Endothelial cell of umbilical vein (primary cell): ENCODE measurements at regions not wholly inside any gene's neighbourhood (a gene's known extent, or its start where the extent isn't known, plus 50 kb on each side); places are given as distances from the start of the nearest gene placed in this dataset.
A peak's percentile ranks its signal among the peaks of the same experiment; 100 is the strongest.

Source experiments
- BruUV-seq: library from RNA; stranded (reverse); fragments of 400-500 nt; replicated peaks from 2 replicates; lab custom pipeline; 2021; lab: Mats Ljungman, UMichigan
- CTCF ChIA-PET: fragments of 300-600, 350-600 bp; sonication (Branson Sonifier 250); formaldehyde crosslinking; loops from one replicate; lab custom pipeline; 2021; ENCODE audit warnings: antibody characterized with exemption, inconsistent platforms; lab: Charles Lee
- POLR2A ChIA-PET: fragments of 300-600, 350-600 bp; sonication (Branson Sonifier 250); formaldehyde crosslinking; loops from one replicate; lab custom pipeline; 2021; ENCODE audit warnings: antibody characterized with exemption, inconsistent platforms; lab: Charles Lee
- DNase-seq: peaks from one replicate; pipeline ENCODE4 v3.0.0-alpha.2; 2011; ENCODE audit warnings: low read depth, low spot score
- FAIRE-seq: peaks from 2 replicates; lab custom pipeline; 2011; peaks lifted over from hg19 to GRCh38; lab: Jason Lieb, UNC
- H2AFZ ChIP-seq: 2 replicates; pipeline ENCODE4 v1.6.0; 2012; ENCODE audit warnings: low read depth, low read length, control low read depth, inconsistent platforms
- H3K27ac ChIP-seq: 2 replicates; pipeline ENCODE4 v1.5.1; 2011; ENCODE audit warnings: low read depth, mild to moderate bottlenecking, control low read depth, low read length, moderate library complexity; ENCODE audit not compliant: insufficient read depth
- H3K27me3 ChIP-seq, 2 experiments: 2 replicates each; pipeline versions ENCODE4 v1.6.0 to v1.6.1; 2011; ENCODE audit warnings: low read length in 2 of 2, mixed read lengths in 1 of 2; ENCODE audit not compliant: control insufficient read depth in 2 of 2, insufficient read depth in 2 of 2
- H3K36me3 ChIP-seq, 2 experiments: 2 replicates in 1 of 2; 3 replicates in 1 of 2; pipeline ENCODE4 v1.5.1; 2011; ENCODE audit warnings: low read length in 2 of 2, mild to moderate bottlenecking in 1 of 2, moderate library complexity in 1 of 2; ENCODE audit not compliant: control insufficient read depth in 2 of 2, insufficient read depth in 2 of 2; ENCODE audit errors: extremely low read depth in 1 of 2
- H3K4me1 ChIP-seq: 3 replicates; pipeline ENCODE4 v1.5.1; 2011; ENCODE audit warnings: mild to moderate bottlenecking, low read length; ENCODE audit not compliant: control insufficient read depth, insufficient read depth; ENCODE audit errors: extremely low read depth
- H3K4me2 ChIP-seq: 2 replicates; pipeline ENCODE4 v1.6.1; 2011; ENCODE audit warnings: low read length, control low read depth, mixed read lengths; ENCODE audit not compliant: insufficient read depth
- H3K4me3 ChIP-seq, 3 experiments: fragments of 200-600 bp in 1 of 3; sonication (generic), shearing (Covaris generic) in 1 of 3; replicated peaks in 1 of 3; 2 replicates each; pipeline ENCODE4 v1.5.1; 2011 to 2016; ENCODE audit warnings: control low read depth in 3 of 3, low read length in 3 of 3, mild to moderate bottlenecking in 2 of 3, inconsistent platforms in 1 of 3, low read depth in 1 of 3, moderate library complexity in 1 of 3; ENCODE audit not compliant: insufficient read depth in 1 of 3
- H3K79me2 ChIP-seq: 2 replicates; pipeline ENCODE4 v1.6.0; 2012; ENCODE audit warnings: low read length, inconsistent platforms; ENCODE audit not compliant: control insufficient read depth, insufficient read depth
- H3K9ac ChIP-seq: replicated peaks from 2 replicates; pipeline ENCODE3; 2011; ENCODE audit warnings: low read length, control low read depth; ENCODE audit not compliant: insufficient read depth; ENCODE audit errors: extremely low read depth
- H3K9me1 ChIP-seq: replicated peaks from 3 replicates; pipeline ENCODE4 v1.6.0; 2011; ENCODE audit warnings: mild to moderate bottlenecking, low read length; ENCODE audit not compliant: control insufficient read depth, insufficient read depth; ENCODE audit errors: extremely low read depth
- H3K9me3 ChIP-seq: replicated peaks from 2 replicates; pipeline ENCODE4 v1.5.1; 2012; ENCODE audit warnings: low read length, inconsistent platforms; ENCODE audit not compliant: control insufficient read depth, insufficient read depth
- H4K20me1 ChIP-seq: replicated peaks from 2 replicates; pipeline ENCODE3; 2011; ENCODE audit warnings: mild to moderate bottlenecking, low read length; ENCODE audit not compliant: control insufficient read depth, insufficient read depth; ENCODE audit errors: extremely low read depth
- CTCF ChIP-seq, 2 donors: IDR thresholded peaks; 1 replicate in 1 of 2; 2 replicates in 1 of 2; pipeline ENCODE4 v1.5.1; 2011; ENCODE audit warnings: low read length in 2 of 2, mild to moderate bottlenecking in 2 of 2, moderate library complexity in 2 of 2, control low read depth in 1 of 2, inconsistent platforms in 1 of 2, low read depth in 1 of 2; ENCODE audit not compliant: insufficient read depth in 1 of 2; ENCODE audit errors: extremely low read depth in 1 of 2
- EZH2 ChIP-seq: IDR thresholded peaks from 2 replicates; pipeline ENCODE4 v1.6.1; 2012; ENCODE audit warnings: borderline replicate concordance, low read depth, mild to moderate bottlenecking, moderate library complexity, low read length, inconsistent platforms; ENCODE audit not compliant: severe bottlenecking
- FOS ChIP-seq: IDR thresholded peaks from 2 replicates; pipeline ENCODE4 v1.6.1; 2011; ENCODE audit warnings: mild to moderate bottlenecking, low read length, moderate library complexity, borderline replicate concordance; ENCODE audit not compliant: insufficient read depth
- GATA2 ChIP-seq: IDR thresholded peaks from 2 replicates; pipeline ENCODE4 v1.7.0; 2011; ENCODE audit warnings: low read depth, mild to moderate bottlenecking, moderate library complexity, mixed read lengths, low read length; ENCODE audit not compliant: insufficient read length, insufficient read depth
- JUN ChIP-seq: IDR thresholded peaks from 2 replicates; pipeline ENCODE4 v1.6.1; 2011; ENCODE audit warnings: borderline replicate concordance, low read depth; ENCODE audit not compliant: insufficient read length, insufficient read depth
- MAX ChIP-seq: IDR thresholded peaks from 2 replicates; pipeline ENCODE4 v1.6.1; 2011; ENCODE audit not compliant: insufficient read depth, insufficient read length
- MYC ChIP-seq: IDR thresholded peaks from one replicate; pipeline ENCODE4 v1.6.1; 2011; ENCODE audit warnings: mild to moderate bottlenecking, low read depth, low read length
- POLR2A ChIP-seq: IDR thresholded peaks from 2 replicates; pipeline ENCODE4 v1.6.1; 2012; ENCODE audit warnings: low read depth, mild to moderate bottlenecking, control low read depth, low read length
- POLR2AphosphoS5 ChIP-seq: IDR thresholded peaks from 2 replicates; pipeline ENCODE4 v1.6.1; 2012; ENCODE audit warnings: low read depth, mild to moderate bottlenecking, control low read depth, low read length, moderate library complexity; ENCODE audit not compliant: insufficient read depth
- dilution Hi-C: fragments of 300-500 bp; cut with MboI; formaldehyde crosslinking; loops from one replicate; pipeline ENCODE4 v1.15.0; 2019; ENCODE audit warnings: low sequenced_read_pairs; ENCODE audit not compliant: extremely low pct_ligation_motif_present
- intact Hi-C: fragments of 100-400 bp; cut with micrococcal nuclease; formaldehyde crosslinking; loops from one replicate; pipeline ENCODE4 v1.10.0; 2022

GRCh38 chr10:44853148-44853734, 57.9 kb upstream of the TMEM72 start:
- peak; percentile 11 to 12 for TF ChIP-seq CTCF (IDR thresholded peaks at IDR 0.05; ENCODE audit: extremely low read depth in 1 of 2, insufficient read depth in 1 of 2, low read depth in 1 of 2, low read length in 2 of 2)
- no peak for TF ChIP-seq MAX
- H3K4me3 ChIP-seq, result no peak overlapping the region
- no peaks in the 10 kb centered on the region for H4K20me1 ChIP-seq
- no peaks in the 10 kb centered on the region for H3K9me1 ChIP-seq
- ChIA-PET CTCF (interaction anchor here (1.5 to 1.6 kb wide), 2 partner anchors 11 to 1163 kb away, joined by 3 to 4 read pairs; no protein-coding TSS in a partner anchor), POLR2A (no interaction called here)
- no peaks in the 10 kb centered on the region for H3K36me3 ChIP-seq
- H3K79me2 ChIP-seq, result no peaks in the 10 kb centered on the region
- H3K9ac ChIP-seq, result no peak overlapping the region
- BruUV-seq, result no TSS peak
- H3K9me3 ChIP-seq, result no peaks in the 10 kb centered on the region
- H3K4me2 ChIP-seq, result no peak overlapping the region
- H3K27ac ChIP-seq, result no peak overlapping the region
- H2AFZ ChIP-seq, result no peak overlapping the region
- H3K4me1 ChIP-seq, result no peaks in the 10 kb centered on the region
- peak; percentile 7 for DNase-seq
- intact Hi-C loops, result loop anchor here (10.0 kb wide), 2 partner anchors 178 to 288 kb away; no protein-coding TSS in a partner anchor
- dilution Hi-C loops, result no loop called here
- no peak for FAIRE-seq
- no peaks in the 10 kb centered on the region for H3K27me3 ChIP-seq

- H3K9me3 ChIP-seq, result no peaks in the 10 kb centered on the region
- DNase-seq (no peak), FAIRE-seq (no peak)
- no peaks in the 10 kb centered on the region for H4K20me1 ChIP-seq
- TF ChIP-seq GATA2, result no peak
- TF ChIP-seq MYC, result no peak
- TF ChIP-seq MAX, result no peak
- TF ChIP-seq FOS, result no peak
- TF ChIP-seq POLR2A, result no peak
- TF ChIP-seq EZH2, result no peak
- TF ChIP-seq CTCF (IDR thresholded peaks at IDR 0.05; ENCODE audit: extremely low read depth in 1 of 2, insufficient read depth in 1 of 2, low read depth in 1 of 2, low read length in 2 of 2), result no peak
- TF ChIP-seq JUN, result no peak
- no peak for TF ChIP-seq POLR2AphosphoS5
- no peaks in the 10 kb centered on the region for H3K79me2 ChIP-seq
- no peak overlapping the region for H2AFZ ChIP-seq
- H3K4me3 ChIP-seq, result no peak overlapping the region
- no peak overlapping the region for H3K4me2 ChIP-seq
- BruUV-seq, result no TSS peak
- POLR2A ChIA-PET, result no interaction called here
- H3K9ac ChIP-seq, result no peak overlapping the region
- H3K36me3 ChIP-seq, result no peaks in the 10 kb centered on the region
- intact Hi-C loops (loop anchor here (10.0 kb wide), 2 partner anchors 179 to 289 kb away; no protein-coding TSS in a partner anchor), dilution Hi-C loops (no loop called here)
- CTCF ChIA-PET, result interaction anchor here (1.5 to 1.6 kb wide), 2 partner anchors 10 to 1164 kb away, joined by 3 to 4 read pairs; no protein-coding TSS in a partner anchor
- H3K27me3 ChIP-seq, result no peaks in the 10 kb centered on the region
- H3K4me1 ChIP-seq, result no peaks in the 10 kb centered on the region
- H3K27ac ChIP-seq, result no peak overlapping the region
- no peaks in the 10 kb centered on the region for H3K9me1 ChIP-seq
Observed at GRCh38 chr10:44853796-44854195, 57.3 kb upstream of the TMEM72 start.
